Glutamatergic neuron (in vitro differentiated cells): ENCODE measurements at regions not wholly inside any gene's neighbourhood (a gene's known extent, or its start where the extent isn't known, plus 50 kb on each side); places are given as distances from the start of the nearest gene placed in this dataset.

ENCODE experiments used
- DNase-seq: peaks from one replicate; pipeline ENCODE4 v3.0.0; 2022
- H3K27ac Mint-ChIP-seq: one replicate; pipeline ENCODE4 v1.8.0; 2020; ENCODE audit warnings: mild to moderate bottlenecking, mixed read lengths, inconsistent platforms; ENCODE audit not compliant: unreplicated experiment
- H3K27me3 Mint-ChIP-seq: one replicate; pipeline ENCODE4 v1.8.0; 2020; ENCODE audit warnings: mild to moderate bottlenecking, moderate library complexity, mixed read lengths, inconsistent platforms; ENCODE audit not compliant: unreplicated experiment
- H3K36me3 Mint-ChIP-seq: one replicate; pipeline ENCODE4 v1.8.0; 2020; ENCODE audit warnings: mild to moderate bottlenecking, mixed read lengths, inconsistent platforms; ENCODE audit not compliant: unreplicated experiment
- H3K4me1 Mint-ChIP-seq: one replicate; pipeline ENCODE4 v1.8.0; 2020; ENCODE audit warnings: mild to moderate bottlenecking, low read depth, mixed read lengths, inconsistent platforms; ENCODE audit not compliant: unreplicated experiment
- H3K4me3 Mint-ChIP-seq: one replicate; pipeline ENCODE4 v1.8.0; 2020; ENCODE audit warnings: mild to moderate bottlenecking, mixed read lengths, inconsistent platforms; ENCODE audit not compliant: unreplicated experiment
- H3K9me3 Mint-ChIP-seq: one replicate; pipeline ENCODE4 v1.8.0; 2020; ENCODE audit warnings: mild to moderate bottlenecking, moderate library complexity, mixed read lengths, inconsistent platforms; ENCODE audit not compliant: unreplicated experiment
- TF ChIP-seq, protein P1 (sequence below): fragments of 200-600 bp; sonication (generic); IDR thresholded peaks from one replicate; pipeline ENCODE4 v1.5.0; 2021; ENCODE audit not compliant: partially characterized antibody, unreplicated experiment

GRCh38 chr10:3571310-3571825, 213.6 kb downstream of the KLF6 start:
- Mint-ChIP-seq H3K27ac (no peak overlapping the region), H3K4me1 (peaks cover 11% of the 10 kb centered on the region), H3K9me3 (no peaks in the 10 kb centered on the region), H3K27me3 (peaks cover 2% of the 10 kb centered on the region), H3K36me3 (no peaks in the 10 kb centered on the region), H3K4me3 (no peak overlapping the region)
- TF ChIP-seq, protein P1, sequence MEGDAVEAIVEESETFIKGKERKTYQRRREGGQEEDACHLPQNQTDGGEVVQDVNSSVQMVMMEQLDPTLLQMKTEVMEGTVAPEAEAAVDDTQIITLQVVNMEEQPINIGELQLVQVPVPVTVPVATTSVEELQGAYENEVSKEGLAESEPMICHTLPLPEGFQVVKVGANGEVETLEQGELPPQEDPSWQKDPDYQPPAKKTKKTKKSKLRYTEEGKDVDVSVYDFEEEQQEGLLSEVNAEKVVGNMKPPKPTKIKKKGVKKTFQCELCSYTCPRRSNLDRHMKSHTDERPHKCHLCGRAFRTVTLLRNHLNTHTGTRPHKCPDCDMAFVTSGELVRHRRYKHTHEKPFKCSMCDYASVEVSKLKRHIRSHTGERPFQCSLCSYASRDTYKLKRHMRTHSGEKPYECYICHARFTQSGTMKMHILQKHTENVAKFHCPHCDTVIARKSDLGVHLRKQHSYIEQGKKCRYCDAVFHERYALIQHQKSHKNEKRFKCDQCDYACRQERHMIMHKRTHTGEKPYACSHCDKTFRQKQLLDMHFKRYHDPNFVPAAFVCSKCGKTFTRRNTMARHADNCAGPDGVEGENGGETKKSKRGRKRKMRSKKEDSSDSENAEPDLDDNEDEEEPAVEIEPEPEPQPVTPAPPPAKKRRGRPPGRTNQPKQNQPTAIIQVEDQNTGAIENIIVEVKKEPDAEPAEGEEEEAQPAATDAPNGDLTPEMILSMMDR = no peak
- DNase-seq = no peak

DNA sequence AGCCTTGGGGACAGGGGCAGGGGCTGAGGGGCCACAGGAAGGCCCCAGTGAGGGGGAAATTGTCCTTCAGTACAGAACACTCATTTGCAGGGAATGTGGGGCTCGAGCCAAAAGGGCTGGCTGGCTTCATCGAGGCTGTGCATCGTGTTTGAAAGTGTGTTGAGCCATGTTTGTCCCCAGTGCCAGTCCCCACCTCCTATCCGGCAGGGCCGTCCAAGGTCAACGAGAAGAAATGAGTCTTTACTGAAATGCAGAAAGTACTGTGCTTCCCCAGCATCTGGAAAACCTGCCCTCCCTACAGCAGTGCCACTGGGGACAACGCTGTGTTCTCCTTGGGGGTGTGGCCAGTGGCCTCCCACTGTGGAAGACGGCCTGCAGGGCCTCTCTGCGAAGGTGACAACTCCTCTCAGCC, 214.1 kb downstream of the KLF6 start:
- Mint-ChIP-seq H3K36me3 (no peaks in the 10 kb centered on the region), H3K27me3 (peaks cover 2% of the 10 kb centered on the region), H3K27ac (peak overlapping the region; percentile 74), H3K4me3 (no peak overlapping the region), H3K4me1 (peaks cover 11% of the 10 kb centered on the region), H3K9me3 (no peaks in the 10 kb centered on the region)
- TF ChIP-seq, protein P1 = no peak
- DNase-seq = no peak

DNA sequence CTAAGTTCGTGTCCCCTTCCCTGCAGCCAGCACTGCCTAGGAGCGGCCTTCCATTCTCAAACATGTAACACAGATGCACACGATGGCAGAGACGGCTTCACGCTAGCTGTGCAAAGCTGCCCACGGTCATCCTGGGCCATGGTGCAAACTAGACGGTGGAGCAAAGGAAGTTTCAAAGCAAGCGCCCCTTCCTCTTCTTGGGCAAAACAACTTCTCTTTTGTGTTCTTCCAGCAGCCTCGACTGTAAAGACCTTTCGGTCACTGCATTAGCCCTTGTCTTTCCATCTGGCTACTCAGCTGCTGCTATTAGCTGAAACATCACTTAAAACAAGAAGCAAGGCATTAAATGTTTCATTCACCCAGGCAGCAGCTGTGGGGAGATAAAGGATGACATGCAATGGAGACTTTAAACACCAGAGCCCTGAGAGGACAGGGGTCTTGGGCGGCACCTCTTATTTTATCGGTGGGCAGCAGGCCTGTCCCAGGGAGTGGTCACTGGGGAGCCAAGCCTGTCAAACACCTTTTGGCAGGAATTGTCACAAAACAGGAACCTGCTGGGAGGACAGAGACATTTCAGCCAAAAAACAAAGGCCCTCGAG, 214.8 kb downstream of the KLF6 start:
- Mint-ChIP-seq H3K36me3 (no peaks in the 10 kb centered on the region), H3K4me1 (peaks cover 11% of the 10 kb centered on the region), H3K4me3 (no peak overlapping the region), H3K9me3 (no peaks in the 10 kb centered on the region), H3K27me3 (peaks cover 2% of the 10 kb centered on the region), H3K27ac (peak overlapping the region; percentile 74)
- no peak for DNase-seq
- TF ChIP-seq, protein P1 = no peak

GRCh38 chr10:3568983-3569382, 216.0 kb downstream of the KLF6 start:
- H3K36me3 Mint-ChIP-seq = no peaks in the 10 kb centered on the region
- H3K27me3 Mint-ChIP-seq = peaks cover 6% of the 10 kb centered on the region
- H3K4me1 Mint-ChIP-seq = peaks cover 11% of the 10 kb centered on the region
- DNase-seq = no peak
- H3K4me3 Mint-ChIP-seq = no peak overlapping the region
- H3K27ac Mint-ChIP-seq = no peak overlapping the region
- TF ChIP-seq, protein P1 = no peak
- no peaks in the 10 kb centered on the region for H3K9me3 Mint-ChIP-seq

DNA sequence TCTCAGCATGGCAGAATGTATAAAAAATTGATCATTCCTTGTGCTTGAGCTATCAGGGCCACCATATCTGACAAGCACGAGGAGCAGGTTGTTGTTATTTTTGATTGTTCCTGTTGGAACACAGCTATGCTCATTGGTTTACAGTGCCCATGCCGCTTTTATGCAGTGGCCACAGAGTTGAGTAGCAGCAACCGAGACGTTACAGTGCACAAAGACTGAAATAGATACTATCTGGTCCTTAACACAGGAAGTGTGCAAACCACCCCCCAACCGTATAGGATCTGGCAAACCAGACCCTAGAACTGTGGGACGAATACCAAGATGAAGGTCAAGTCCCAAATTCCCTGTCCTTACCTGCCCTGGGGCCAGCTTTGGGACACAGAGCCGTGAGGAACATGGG, 216.6 kb downstream of the KLF6 start:
- H3K27me3 Mint-ChIP-seq = peaks cover 6% of the 10 kb centered on the region
- no peak overlapping the region for H3K27ac Mint-ChIP-seq
- no peaks in the 10 kb centered on the region for H3K36me3 Mint-ChIP-seq
- TF ChIP-seq, protein P1 = no peak
- DNase-seq = no peak
- no peak overlapping the region for H3K4me3 Mint-ChIP-seq
- H3K4me1 Mint-ChIP-seq = peaks cover 11% of the 10 kb centered on the region
- H3K9me3 Mint-ChIP-seq = no peaks in the 10 kb centered on the region
